ENCODE measurements at regions not wholly inside any gene's neighbourhood (a gene's known extent, or its start where the extent isn't known, plus 50 kb on each side); places are given as distances from the start of the nearest gene placed in this dataset.

GRCh38 chr6:147700436-147701209 lies 192.1 kb downstream of the SAMD5 start:
- H3K79me2 ChIP-seq (ENCODE audit: insufficient read depth, low read length) = no peaks in the 10 kb centered on the region
- H3K4me2 ChIP-seq (ENCODE audit: insufficient read depth, low read length) = no peak overlapping the region
- no peak overlapping the region for H3K27ac ChIP-seq (ENCODE audit: low read length)
- no peaks in the 10 kb centered on the region for H4K20me1 ChIP-seq (ENCODE audit: insufficient read depth, low read length)
- no peak overlapping the region for H2AFZ ChIP-seq (ENCODE audit: low read depth, low read length)
- no peaks in the 10 kb centered on the region for H3K27me3 ChIP-seq (ENCODE audit: insufficient read depth, low read length, poor library complexity)
- TF ChIP-seq CTCF (IDR thresholded peaks at IDR 0.05; ENCODE audit: borderline replicate concordance, extremely low read depth, low read length, poor library complexity, severe bottlenecking) = no peak
- TF ChIP-seq EZH2 (IDR thresholded peaks at IDR 0.05; ENCODE audit: borderline replicate concordance, low read depth, low read length, severe bottlenecking) = no peak
- no peak overlapping the region for H3K9ac ChIP-seq (ENCODE audit: low read depth, low read length)
- H3K4me3 ChIP-seq (ENCODE audit: low read depth in 1 of 2, low read length in 2 of 2) = no peak overlapping the region
- DNase-seq = no peak
- H3K9me3 ChIP-seq (ENCODE audit: insufficient read depth, low read length, severe bottlenecking) = no peaks in the 10 kb centered on the region
- ATAC-seq (ENCODE audit: insufficient read depth, low read depth) = no peak
- no peaks in the 10 kb centered on the region for H3K36me3 ChIP-seq (ENCODE audit: insufficient read depth, low read length)
- H3K4me1 ChIP-seq (ENCODE audit: insufficient read depth, low read length) = no peaks in the 10 kb centered on the region

- TF ChIP-seq CTCF (IDR thresholded peaks at IDR 0.05; ENCODE audit: borderline replicate concordance, extremely low read depth, low read length, poor library complexity, severe bottlenecking) (no peak), EZH2 (IDR thresholded peaks at IDR 0.05; ENCODE audit: borderline replicate concordance, low read depth, low read length, severe bottlenecking) (no peak)
- Histone ChIP-seq H3K9me3 (ENCODE audit: insufficient read depth, low read length, severe bottlenecking) (no peaks in the 10 kb centered on the region), H2AFZ (ENCODE audit: low read depth, low read length) (no peak overlapping the region), H3K79me2 (ENCODE audit: insufficient read depth, low read length) (no peaks in the 10 kb centered on the region), H3K36me3 (ENCODE audit: insufficient read depth, low read length) (no peaks in the 10 kb centered on the region), H3K4me2 (ENCODE audit: insufficient read depth, low read length) (no peak overlapping the region), H3K4me1 (ENCODE audit: insufficient read depth, low read length) (no peaks in the 10 kb centered on the region), H3K27me3 (ENCODE audit: insufficient read depth, low read length, poor library complexity) (no peaks in the 10 kb centered on the region), H3K27ac (ENCODE audit: low read length) (no peak overlapping the region), H4K20me1 (ENCODE audit: insufficient read depth, low read length) (no peaks in the 10 kb centered on the region), H3K4me3 (ENCODE audit: low read depth in 1 of 2, low read length in 2 of 2) (no peak overlapping the region), H3K9ac (ENCODE audit: low read depth, low read length) (no peak overlapping the region)
- DNase-seq (no peak), ATAC-seq (ENCODE audit: insufficient read depth, low read depth) (no peak)
These were observed 196.2 kb downstream of the SAMD5 start for GRCh38 chr6:147704691-147705090.

GRCh38 chr6:147707524-147707923 lies 199.0 kb downstream of the SAMD5 start:
- Histone ChIP-seq H3K27ac (ENCODE audit: low read length) (no peak overlapping the region), H3K4me1 (ENCODE audit: insufficient read depth, low read length) (no peaks in the 10 kb centered on the region), H3K4me2 (ENCODE audit: insufficient read depth, low read length) (no peak overlapping the region), H3K27me3 (ENCODE audit: insufficient read depth, low read length, poor library complexity) (no peaks in the 10 kb centered on the region), H2AFZ (ENCODE audit: low read depth, low read length) (no peak overlapping the region), H4K20me1 (ENCODE audit: insufficient read depth, low read length) (no peaks in the 10 kb centered on the region), H3K79me2 (ENCODE audit: insufficient read depth, low read length) (no peaks in the 10 kb centered on the region), H3K9ac (ENCODE audit: low read depth, low read length) (no peak overlapping the region), H3K36me3 (ENCODE audit: insufficient read depth, low read length) (no peaks in the 10 kb centered on the region), H3K9me3 (ENCODE audit: insufficient read depth, low read length, severe bottlenecking) (no peaks in the 10 kb centered on the region), H3K4me3 (ENCODE audit: low read depth in 1 of 2, low read length in 2 of 2) (no peak overlapping the region)
- ATAC-seq (ENCODE audit: insufficient read depth, low read depth) = no peak
- no peak for TF ChIP-seq EZH2 (IDR thresholded peaks at IDR 0.05; ENCODE audit: borderline replicate concordance, low read depth, low read length, severe bottlenecking)
- DNase-seq = no peak

GRCh38 chr6:147708170-147708569 lies 199.7 kb downstream of the SAMD5 start:
- Histone ChIP-seq H3K9ac (ENCODE audit: low read depth, low read length) (no peak overlapping the region), H4K20me1 (ENCODE audit: insufficient read depth, low read length) (no peaks in the 10 kb centered on the region), H3K36me3 (ENCODE audit: insufficient read depth, low read length) (no peaks in the 10 kb centered on the region), H3K4me2 (ENCODE audit: insufficient read depth, low read length) (no peak overlapping the region), H3K4me1 (ENCODE audit: insufficient read depth, low read length) (no peaks in the 10 kb centered on the region), H3K4me3 (ENCODE audit: low read depth in 1 of 2, low read length in 2 of 2) (no peak overlapping the region), H3K27me3 (ENCODE audit: insufficient read depth, low read length, poor library complexity) (no peaks in the 10 kb centered on the region), H3K27ac (ENCODE audit: low read length) (no peak overlapping the region), H3K9me3 (ENCODE audit: insufficient read depth, low read length, severe bottlenecking) (no peaks in the 10 kb centered on the region), H2AFZ (ENCODE audit: low read depth, low read length) (no peak overlapping the region), H3K79me2 (ENCODE audit: insufficient read depth, low read length) (no peaks in the 10 kb centered on the region)
- DNase-seq = no peak
- ATAC-seq (ENCODE audit: insufficient read depth, low read depth) = no peak
- no peak for TF ChIP-seq EZH2 (IDR thresholded peaks at IDR 0.05; ENCODE audit: borderline replicate concordance, low read depth, low read length, severe bottlenecking)
- TF ChIP-seq CTCF (IDR thresholded peaks at IDR 0.05; ENCODE audit: borderline replicate concordance, extremely low read depth, low read length, poor library complexity, severe bottlenecking) = no peak
